ENCODE measurements at regions not wholly inside any gene's neighbourhood (a gene's known extent, or its start where the extent isn't known, plus 50 kb on each side); places are given as distances from the start of the nearest gene placed in this dataset.

DNA sequence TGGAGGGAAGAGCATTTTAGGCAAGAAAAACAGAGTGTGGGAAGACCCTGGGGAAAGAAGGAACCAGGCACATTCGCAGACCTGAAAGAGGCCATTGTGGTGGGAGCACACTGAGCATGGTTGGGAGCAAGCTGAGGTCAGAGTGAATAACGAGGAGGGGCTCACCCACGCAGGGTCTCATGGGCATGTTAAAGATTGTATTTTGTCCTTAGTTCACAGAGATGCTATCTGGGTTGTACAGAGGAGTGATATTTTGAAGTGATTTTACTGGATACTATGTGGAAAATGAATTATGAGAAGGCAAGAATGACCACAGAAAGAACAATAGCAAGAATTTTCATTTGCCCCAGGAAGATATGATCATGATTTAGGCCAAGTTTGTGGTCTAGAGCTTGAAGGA lies 578.3 kb upstream of the NR5A2 start:
- intact Hi-C loops (cut with micrococcal nuclease; ENCODE audit: unreplicated experiment), result no loop called here
- DNase-seq (ENCODE audit: low read depth, low spot score) (no peak), ATAC-seq (no peak)
- ChIA-PET CTCF (no interaction called here), POLR2A (no interaction called here)
- Histone ChIP-seq H3K9me3 (ENCODE audit: control insufficient read depth, insufficient read depth, low read depth, low read length) (no peaks in the 10 kb centered on the region), H3K27ac (ENCODE audit: low read length) (no peak overlapping the region), H3K36me3 (ENCODE audit: control insufficient read depth, insufficient read depth, low read length) (no peaks in the 10 kb centered on the region), H3K4me3 (ENCODE audit: low read depth in 2 of 2, low read length in 2 of 2) (no peak overlapping the region), H3K4me1 (ENCODE audit: control insufficient read depth, insufficient read depth, low read length) (no peaks in the 10 kb centered on the region), H3K27me3 (ENCODE audit: control insufficient read depth, insufficient read depth, low read length) (no peaks in the 10 kb centered on the region)
- in situ Hi-C loops (cut with HindIII; ENCODE audit: low pct_unique_long_range_greater_than_20kb, low sequenced_read_pairs), result no loop called here
- BruUV-seq (replicated peaks), result no TSS peak
- TF ChIP-seq CTCF (IDR thresholded peaks at IDR 0.05), result no peak
- TF ChIP-seq TCF7L2 (IDR thresholded peaks at IDR 0.05; ENCODE audit: low read depth, low read length), result no peak
- TF ChIP-seq, protein P1, sequence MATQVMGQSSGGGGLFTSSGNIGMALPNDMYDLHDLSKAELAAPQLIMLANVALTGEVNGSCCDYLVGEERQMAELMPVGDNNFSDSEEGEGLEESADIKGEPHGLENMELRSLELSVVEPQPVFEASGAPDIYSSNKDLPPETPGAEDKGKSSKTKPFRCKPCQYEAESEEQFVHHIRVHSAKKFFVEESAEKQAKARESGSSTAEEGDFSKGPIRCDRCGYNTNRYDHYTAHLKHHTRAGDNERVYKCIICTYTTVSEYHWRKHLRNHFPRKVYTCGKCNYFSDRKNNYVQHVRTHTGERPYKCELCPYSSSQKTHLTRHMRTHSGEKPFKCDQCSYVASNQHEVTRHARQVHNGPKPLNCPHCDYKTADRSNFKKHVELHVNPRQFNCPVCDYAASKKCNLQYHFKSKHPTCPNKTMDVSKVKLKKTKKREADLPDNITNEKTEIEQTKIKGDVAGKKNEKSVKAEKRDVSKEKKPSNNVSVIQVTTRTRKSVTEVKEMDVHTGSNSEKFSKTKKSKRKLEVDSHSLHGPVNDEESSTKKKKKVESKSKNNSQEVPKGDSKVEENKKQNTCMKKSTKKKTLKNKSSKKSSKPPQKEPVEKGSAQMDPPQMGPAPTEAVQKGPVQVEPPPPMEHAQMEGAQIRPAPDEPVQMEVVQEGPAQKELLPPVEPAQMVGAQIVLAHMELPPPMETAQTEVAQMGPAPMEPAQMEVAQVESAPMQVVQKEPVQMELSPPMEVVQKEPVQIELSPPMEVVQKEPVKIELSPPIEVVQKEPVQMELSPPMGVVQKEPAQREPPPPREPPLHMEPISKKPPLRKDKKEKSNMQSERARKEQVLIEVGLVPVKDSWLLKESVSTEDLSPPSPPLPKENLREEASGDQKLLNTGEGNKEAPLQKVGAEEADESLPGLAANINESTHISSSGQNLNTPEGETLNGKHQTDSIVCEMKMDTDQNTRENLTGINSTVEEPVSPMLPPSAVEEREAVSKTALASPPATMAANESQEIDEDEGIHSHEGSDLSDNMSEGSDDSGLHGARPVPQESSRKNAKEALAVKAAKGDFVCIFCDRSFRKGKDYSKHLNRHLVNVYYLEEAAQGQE (IDR thresholded peaks at IDR 0.05; ENCODE audit: insufficient read depth in 1 of 2, low read depth in 2 of 2, low read length in 1 of 2), result no peak
- TF ChIP-seq POLR2AphosphoS5 (IDR thresholded peaks at IDR 0.05; ENCODE audit: low read depth, low read length), result no peak
- TF ChIP-seq SIN3A (IDR thresholded peaks at IDR 0.05; ENCODE audit: borderline replicate concordance, insufficient read depth, low read depth, low read length), result no peak

DNA sequence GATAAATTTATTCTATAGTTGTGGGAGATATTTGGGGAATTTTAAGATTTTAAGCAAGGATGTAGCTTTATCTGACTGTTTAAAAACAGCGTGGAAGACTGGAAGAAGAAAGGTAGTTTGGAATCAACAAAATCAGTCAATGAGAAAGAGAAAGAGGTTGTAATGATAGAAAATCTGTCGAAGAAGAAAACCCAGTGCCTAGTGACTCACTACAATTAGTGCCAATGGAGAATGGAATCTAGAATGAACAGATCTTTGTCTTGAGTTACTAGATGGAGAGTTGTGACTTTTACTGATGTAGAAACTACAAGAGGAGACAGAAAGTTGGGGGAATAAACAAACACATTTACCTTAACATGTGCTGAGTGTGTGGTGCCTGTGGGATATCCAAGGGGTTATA lies 577.8 kb upstream of the NR5A2 start:
- in situ Hi-C loops (cut with HindIII; ENCODE audit: low pct_unique_long_range_greater_than_20kb, low sequenced_read_pairs), result no loop called here
- ATAC-seq, result no peak

More for the DNA sequence above, 577.8 kb upstream of the NR5A2 start:
- H3K36me3 ChIP-seq (ENCODE audit: control insufficient read depth, insufficient read depth, low read length), result no peaks in the 10 kb centered on the region
- H3K4me3 ChIP-seq (ENCODE audit: low read depth in 2 of 2, low read length in 2 of 2), result no peak overlapping the region
- intact Hi-C loops (cut with micrococcal nuclease; ENCODE audit: unreplicated experiment), result no loop called here
- POLR2A ChIA-PET, result no interaction called here
- H3K27ac ChIP-seq (ENCODE audit: low read length), result no peak overlapping the region
- no peaks in the 10 kb centered on the region for H3K4me1 ChIP-seq (ENCODE audit: control insufficient read depth, insufficient read depth, low read length)
- DNase-seq (ENCODE audit: low read depth, low spot score), result no peak
- no peak for TF ChIP-seq CTCF (IDR thresholded peaks at IDR 0.05)
- TF ChIP-seq POLR2AphosphoS5 (IDR thresholded peaks at IDR 0.05; ENCODE audit: low read depth, low read length), result no peak
- no peak for TF ChIP-seq SIN3A (IDR thresholded peaks at IDR 0.05; ENCODE audit: borderline replicate concordance, insufficient read depth, low read depth, low read length)
- no peak for TF ChIP-seq TCF7L2 (IDR thresholded peaks at IDR 0.05; ENCODE audit: low read depth, low read length)
- TF ChIP-seq, protein P1 (IDR thresholded peaks at IDR 0.05; ENCODE audit: insufficient read depth in 1 of 2, low read depth in 2 of 2, low read length in 1 of 2), result no peak
- no TSS peak for BruUV-seq (replicated peaks)
- CTCF ChIA-PET, result no interaction called here
- no peaks in the 10 kb centered on the region for H3K27me3 ChIP-seq (ENCODE audit: control insufficient read depth, insufficient read depth, low read length)
- no peaks in the 10 kb centered on the region for H3K9me3 ChIP-seq (ENCODE audit: control insufficient read depth, insufficient read depth, low read depth, low read length)
